ENCODE measurements at regions not wholly inside any gene's neighbourhood (a gene's known extent, or its start where the extent isn't known, plus 50 kb on each side); places are given as distances from the start of the nearest gene placed in this dataset.

- intact Hi-C loops (cut with micrococcal nuclease) = no loop called here
- ATAC-seq (no peak), DNase-seq (no peak)
- Histone ChIP-seq H3K27ac (ENCODE audit: low read length) (no peak overlapping the region), H3K36me3 (ENCODE audit: control insufficient read depth, insufficient read depth, low read length) (no peaks in the 10 kb centered on the region), H3K4me3 (ENCODE audit: low read length) (no peak overlapping the region), H3K9me3 (ENCODE audit: control insufficient read depth, insufficient read depth, low read length) (no peaks in the 10 kb centered on the region), H3K4me1 (ENCODE audit: control insufficient read depth, insufficient read depth, low read length) (no peaks in the 10 kb centered on the region), H3K27me3 (ENCODE audit: control insufficient read depth, insufficient read depth, low read length) (peaks cover 2% of the 10 kb centered on the region)
- no peaks in the 10 kb centered on the region for H3K36me3 Mint-ChIP-seq
- H3K9me3 Mint-ChIP-seq = no peaks in the 10 kb centered on the region
- no peaks in the 10 kb centered on the region for H3K4me1 Mint-ChIP-seq
- peaks cover 18 to 52% of the 10 kb centered on the region in 2 donors for H3K27me3 Mint-ChIP-seq (ENCODE audit: low read depth in 2 of 2)
- no peak overlapping the region for H3K27ac Mint-ChIP-seq
- WGBS (ENCODE audit: insufficient coverage) = 32% methylated on average over 21 of the region's 21 CpGs
- H3K4me3 Mint-ChIP-seq = no peak overlapping the region
- no peak for TF ChIP-seq CTCF (IDR thresholded peaks at IDR 0.05)
Measured at GRCh38 chr20:19889011-19889953, 127.9 kb upstream of the NAA20 start.

- Histone ChIP-seq H3K9me3 (ENCODE audit: control insufficient read depth, insufficient read depth, low read length) (no peaks in the 10 kb centered on the region), H3K27ac (ENCODE audit: low read length) (no peak overlapping the region), H3K4me3 (ENCODE audit: low read length) (no peak overlapping the region), H3K27me3 (ENCODE audit: control insufficient read depth, insufficient read depth, low read length) (peaks cover 2% of the 10 kb centered on the region), H3K36me3 (ENCODE audit: control insufficient read depth, insufficient read depth, low read length) (no peaks in the 10 kb centered on the region), H3K4me1 (ENCODE audit: control insufficient read depth, insufficient read depth, low read length) (no peaks in the 10 kb centered on the region)
- no peak for DNase-seq
- 86% methylated on average over 2 of the region's 4 CpGs for WGBS (ENCODE audit: insufficient coverage)
- H3K9me3 Mint-ChIP-seq = no peaks in the 10 kb centered on the region
- no peaks in the 10 kb centered on the region for H3K4me1 Mint-ChIP-seq
- no peaks in the 10 kb centered on the region for H3K36me3 Mint-ChIP-seq
- H3K27me3 Mint-ChIP-seq (ENCODE audit: low read depth in 2 of 2) = peaks cover 25 to 52% of the 10 kb centered on the region in 2 donors
- intact Hi-C loops (cut with micrococcal nuclease) = no loop called here
- TF ChIP-seq CTCF (IDR thresholded peaks at IDR 0.05) = no peak
- H3K4me3 Mint-ChIP-seq = no peak overlapping the region
- H3K27ac Mint-ChIP-seq = no peak overlapping the region
- no peak for ATAC-seq
Measured at GRCh38 chr20:19890445-19891051, 126.6 kb upstream of the NAA20 start.

- no peaks in the 10 kb centered on the region for H3K9me3 Mint-ChIP-seq
Measured at GRCh38 chr20:19893356-19893755, 123.8 kb upstream of the NAA20 start.

More at GRCh38 chr20:19893356-19893755, 123.8 kb upstream of the NAA20 start:
- H3K36me3 ChIP-seq (ENCODE audit: control insufficient read depth, insufficient read depth, low read length) = no peaks in the 10 kb centered on the region
- Mint-ChIP-seq H3K27ac (no peak overlapping the region), H3K36me3 (no peaks in the 10 kb centered on the region), H3K4me1 (no peaks in the 10 kb centered on the region), H3K4me3 (no peak overlapping the region), H3K27me3 (ENCODE audit: low read depth in 2 of 2) (peaks cover 23 to 54% of the 10 kb centered on the region in 2 donors)
- ATAC-seq (no peak), DNase-seq (no peak)
- H3K4me3 ChIP-seq (ENCODE audit: low read length) = no peak overlapping the region
- H3K27me3 ChIP-seq (ENCODE audit: control insufficient read depth, insufficient read depth, low read length) = peaks cover 2% of the 10 kb centered on the region
- no peaks in the 10 kb centered on the region for H3K4me1 ChIP-seq (ENCODE audit: control insufficient read depth, insufficient read depth, low read length)
- no peaks in the 10 kb centered on the region for H3K9me3 ChIP-seq (ENCODE audit: control insufficient read depth, insufficient read depth, low read length)
- intact Hi-C loops (cut with micrococcal nuclease) = no loop called here
- TF ChIP-seq CTCF (IDR thresholded peaks at IDR 0.05) = no peak
- H3K27ac ChIP-seq (ENCODE audit: low read length) = no peak overlapping the region
- WGBS (ENCODE audit: insufficient coverage) = 87% methylated on average over 4 of the region's 4 CpGs

All from natural killer cell (primary cell).